Neural cell (in vitro differentiated cells): ENCODE measurements at regions not wholly inside any gene's neighbourhood (a gene's known extent, or its start where the extent isn't known, plus 50 kb on each side); places are given as distances from the start of the nearest gene placed in this dataset.

Experiments used
- H2AFZ ChIP-seq: fragments of 200-600, 300-800 bp; sonication (generic), shearing (Covaris generic); 2 replicates; pipeline ENCODE4 v1.6.0; 2014; ENCODE audit warnings: low read depth, mild to moderate bottlenecking, antibody characterized with exemption, low read length, moderate library complexity
- H3F3A ChIP-seq: fragments of 200-600 bp; shearing (Covaris generic); 2 replicates; pipeline ENCODE4 v1.6.1; 2016; ENCODE audit warnings: mild to moderate bottlenecking, moderate library complexity, mixed read lengths, antibody characterized with exemption, low read length; ENCODE audit not compliant: insufficient read depth, poor library complexity, severe bottlenecking
- H3K27ac ChIP-seq: fragments of 200-600, 300-800 bp; sonication (generic), shearing (Covaris generic); 2 replicates; pipeline ENCODE4 v1.5.1; 2014; ENCODE audit warnings: mild to moderate bottlenecking, low read length, moderate library complexity
- H3K27me3 ChIP-seq: fragments of 300-800, 200-600 bp; sonication (generic), shearing (Covaris generic); 2 replicates; pipeline ENCODE4 v1.6.0; 2014; ENCODE audit warnings: mild to moderate bottlenecking, low read depth, low read length, moderate library complexity; ENCODE audit not compliant: insufficient read depth
- H3K36me3 ChIP-seq: fragments of 300-800, 200-600 bp; sonication (generic), shearing (Covaris generic); 2 replicates; pipeline ENCODE4 v1.5.1; 2014; ENCODE audit warnings: mild to moderate bottlenecking, antibody characterized with exemption, low read length, moderate library complexity; ENCODE audit not compliant: insufficient read depth
- H3K4me2 ChIP-seq: fragments of 300-800, 200-600 bp; sonication (generic), shearing (Covaris generic); 2 replicates; pipeline ENCODE4 v1.6.0; 2014; ENCODE audit warnings: mild to moderate bottlenecking, low read length
- H3K4me3 ChIP-seq: fragments of 300-800, 200-600 bp; sonication (generic), shearing (Covaris generic); 2 replicates; pipeline ENCODE4 v1.5.1; 2014; ENCODE audit warnings: mild to moderate bottlenecking, low read length, moderate library complexity
- H3K79me2 ChIP-seq: fragments of 200-600 bp; shearing (Covaris generic); replicated peaks from 2 replicates; pipeline ENCODE4 v1.6.0; 2014; ENCODE audit warnings: mild to moderate bottlenecking, low read length, moderate library complexity; ENCODE audit not compliant: insufficient read depth
- H3K9ac ChIP-seq: fragments of 300-800, 200-600 bp; sonication (generic), shearing (Covaris generic); 2 replicates; pipeline ENCODE4 v1.6.1; 2016; ENCODE audit warnings: mild to moderate bottlenecking, low read length, mixed read lengths
- H3K9me2 ChIP-seq: fragments of 200-600 bp; shearing (Covaris generic); 2 replicates; pipeline ENCODE4 v1.6.1; 2016; ENCODE audit warnings: mild to moderate bottlenecking, low read length, mixed read lengths; ENCODE audit not compliant: insufficient read depth
- H3K9me3 ChIP-seq: fragments of 200-600, 300-800 bp; sonication (generic), shearing (Covaris generic); 2 replicates; pipeline ENCODE4 v1.6.1; 2016; ENCODE audit warnings: mild to moderate bottlenecking, mixed run types, low read length, moderate library complexity, mixed read lengths
- H4K20me1 ChIP-seq: fragments of 200-600 bp; shearing (Covaris generic); 2 replicates; pipeline ENCODE4 v1.6.1; 2016; ENCODE audit warnings: mild to moderate bottlenecking, mixed run types; ENCODE audit not compliant: insufficient read depth
- CTCF ChIP-seq: fragments of 450-650 bp; IDR thresholded peaks from 2 replicates; pipeline ENCODE4 v1.5.1; 2014; ENCODE audit warnings: antibody characterized with exemption, mild to moderate bottlenecking, moderate library complexity; ENCODE audit not compliant: poor library complexity, severe bottlenecking
- EP300 ChIP-seq: fragments of 450-650 bp; conservative IDR thresholded peaks from 2 replicates; pipeline ENCODE4 v1.6.1; 2014; ENCODE audit warnings: antibody characterized with exemption, mild to moderate bottlenecking, moderate library complexity; ENCODE audit not compliant: poor library complexity, severe bottlenecking
- EZH2 ChIP-seq: fragments of 200-600, 300-800 bp; shearing (Covaris generic), sonication (generic); IDR thresholded peaks from 2 replicates; pipeline ENCODE4 v1.6.1; 2014; ENCODE audit warnings: antibody characterized with exemption, low read length, borderline replicate concordance, mild to moderate bottlenecking; ENCODE audit not compliant: insufficient read depth, poor library complexity, severe bottlenecking
- MXI1 ChIP-seq: fragments of 450-650 bp; conservative IDR thresholded peaks from 2 replicates; pipeline ENCODE4 v1.6.1; 2014; ENCODE audit warnings: antibody characterized with exemption, mild to moderate bottlenecking; ENCODE audit not compliant: poor library complexity, severe bottlenecking
- POLR2AphosphoS5 ChIP-seq: IDR thresholded peaks from 2 replicates; pipeline ENCODE4 v1.6.1; 2012
- RAD21 ChIP-seq: fragments of 450-650 bp; conservative IDR thresholded peaks from 2 replicates; pipeline ENCODE4 v1.6.1; 2014; ENCODE audit warnings: antibody characterized with exemption, mild to moderate bottlenecking, moderate library complexity
- REST ChIP-seq: IDR thresholded peaks from 2 replicates; pipeline ENCODE4 v1.6.1; 2012; ENCODE audit warnings: borderline replicate concordance
- SMC3 ChIP-seq: fragments of 450-650 bp; conservative IDR thresholded peaks from 2 replicates; pipeline ENCODE4 v1.6.1; 2014; ENCODE audit warnings: antibody characterized with exemption, mild to moderate bottlenecking, moderate library complexity; ENCODE audit not compliant: poor library complexity
- TAF1 ChIP-seq: IDR thresholded peaks from 2 replicates; pipeline ENCODE4 v1.6.1; 2012; ENCODE audit warnings: low read depth

- H4K20me1 ChIP-seq, result no peaks in the 10 kb centered on the region
- H3F3A ChIP-seq, result no peaks in the 10 kb centered on the region
- H3K4me3 ChIP-seq, result no peak overlapping the region
- no peaks in the 10 kb centered on the region for H3K27me3 ChIP-seq
- H3K9me2 ChIP-seq, result no peaks in the 10 kb centered on the region
- H3K9ac ChIP-seq, result no peak overlapping the region
- no peak overlapping the region for H3K27ac ChIP-seq
- H3K79me2 ChIP-seq, result no peaks in the 10 kb centered on the region
- H3K9me3 ChIP-seq, result no peaks in the 10 kb centered on the region
- no peak overlapping the region for H3K4me2 ChIP-seq
- no peak overlapping the region for H2AFZ ChIP-seq
- H3K36me3 ChIP-seq, result no peaks in the 10 kb centered on the region
- TF ChIP-seq EP300 (no peak), EZH2 (no peak), RAD21 (no peak), POLR2AphosphoS5 (no peak), TAF1 (no peak), REST (no peak), MXI1 (no peak), SMC3 (no peak), CTCF (no peak)
Measured at GRCh38 chr5:145198525-145199260, 636.4 kb downstream of the PRELID2 start.

GRCh38 chr5:145189746-145190145 is 645.4 kb downstream of the PRELID2 start:
- Histone ChIP-seq H3K27me3 (no peaks in the 10 kb centered on the region), H3K27ac (no peak overlapping the region), H3K9me2 (no peaks in the 10 kb centered on the region), H3K79me2 (no peaks in the 10 kb centered on the region), H3K36me3 (no peaks in the 10 kb centered on the region), H3K4me3 (no peak overlapping the region), H3K9ac (no peak overlapping the region), H3K4me2 (no peak overlapping the region), H2AFZ (no peak overlapping the region), H4K20me1 (no peaks in the 10 kb centered on the region), H3F3A (no peaks in the 10 kb centered on the region), H3K9me3 (no peaks in the 10 kb centered on the region)
- no peak for TF ChIP-seq EP300
- no peak for TF ChIP-seq REST
- no peak for TF ChIP-seq RAD21
- TF ChIP-seq TAF1, result no peak
- TF ChIP-seq CTCF, result no peak
- TF ChIP-seq MXI1, result no peak
- TF ChIP-seq POLR2AphosphoS5, result no peak
- no peak for TF ChIP-seq SMC3
- TF ChIP-seq EZH2, result no peak
